NCI-H1417 (cell line): ENCODE measurements at regions not wholly inside any gene's neighbourhood (a gene's known extent, or its start where the extent isn't known, plus 50 kb on each side); places are given as distances from the start of the nearest gene placed in this dataset.
A peak's percentile ranks its signal among the peaks of the same experiment; 100 is the strongest.

ENCODE experiments used
- DNase-seq, 3 experiments: peaks; one replicate each; lab custom pipeline; 2025; lab: John Stamatoyannopoulos, UW

- no peak for DNase-seq
These were observed 97.6 kb upstream of the HTR2A start for GRCh38 chr13:46994492-46994891.

GRCh38 chr13:46992383-46992952 is 95.6 kb upstream of the HTR2A start:
- DNase-seq, result no peak

GRCh38 chr13:46983881-46984280 is 87.0 kb upstream of the HTR2A start:
- DNase-seq, result no peak

- DNase-seq, result no peak
These were observed 86.2 kb upstream of the HTR2A start for GRCh38 chr13:46982856-46983582.

- DNase-seq, result no peak
These were observed 78.3 kb upstream of the HTR2A start for GRCh38 chr13:46975173-46975572.

- no peak for DNase-seq
These were observed 71.6 kb upstream of the HTR2A start for GRCh38 chr13:46968450-46968849.

- DNase-seq, result no peak
These were observed 68.1 kb upstream of the HTR2A start for GRCh38 chr13:46964789-46965527.

- no peak for DNase-seq
These were observed 67.1 kb upstream of the HTR2A start for GRCh38 chr13:46963904-46964303.

- DNase-seq, result peak in 1 of 3 experiments; percentile 1
These were observed 65.6 kb upstream of the HTR2A start for GRCh38 chr13:46962281-46962941.

GRCh38 chr13:46961719-46962118 is 64.9 kb upstream of the HTR2A start:
- DNase-seq, result no peak

GRCh38 chr13:46953941-46954340 is 57.1 kb upstream of the HTR2A start:
- no peak for DNase-seq

GRCh38 chr13:46953331-46953730 is 56.5 kb upstream of the HTR2A start:
- no peak for DNase-seq

- DNase-seq, result no peak
These were observed 54.7 kb upstream of the HTR2A start for GRCh38 chr13:46951516-46951915.

- DNase-seq, result no peak
These were observed 52.4 kb upstream of the HTR2A start for GRCh38 chr13:46949211-46949610.

- no peak for DNase-seq
These were observed 51.5 kb upstream of the HTR2A start for GRCh38 chr13:46948338-46948737.

- DNase-seq, result no peak
These were observed 50.8 kb upstream of the HTR2A start for GRCh38 chr13:46947425-46948191.
